ENCODE measurements at regions not wholly inside any gene's neighbourhood (a gene's known extent, or its start where the extent isn't known, plus 50 kb on each side); places are given as distances from the start of the nearest gene placed in this dataset.

- POLR2A ChIA-PET = no interaction called here
Measured at GRCh38 chr6:1105833-1106400, 206.0 kb upstream of the FOXQ1 start.

GRCh38 chr6:1104988-1105670 is 206.8 kb upstream of the FOXQ1 start:
- no peaks in the 10 kb centered on the region for H3K4me1 Mint-ChIP-seq
- CTCF ChIA-PET = interaction anchor here (0.6 kb wide), 1 partner anchor 108 kb away, joined by 3 read pairs; no protein-coding TSS in a partner anchor
- POLR2A ChIA-PET = no interaction called here
- no peak overlapping the region for H3K27ac Mint-ChIP-seq
- no peaks in the 10 kb centered on the region for H3K36me3 Mint-ChIP-seq (ENCODE audit: low read depth)
- peaks cover 16% of the 10 kb centered on the region for H3K27me3 Mint-ChIP-seq
- intact Hi-C loops (cut with DNase I, micrococcal nuclease) = no loop called here
- peaks cover 3% of the 10 kb centered on the region for H3K9me3 Mint-ChIP-seq (ENCODE audit: low read depth)
- no peak for ATAC-seq
- no peak overlapping the region for H3K4me3 Mint-ChIP-seq
- DNase-seq = no peak

More at GRCh38 chr6:1105833-1106400, 206.0 kb upstream of the FOXQ1 start:
- H3K9me3 Mint-ChIP-seq (ENCODE audit: low read depth) = peaks cover 3% of the 10 kb centered on the region
- peaks cover 13% of the 10 kb centered on the region for H3K27me3 Mint-ChIP-seq
- intact Hi-C loops (cut with DNase I, micrococcal nuclease) = no loop called here
- CTCF ChIA-PET = no interaction called here
- no peak overlapping the region for H3K4me3 Mint-ChIP-seq
- DNase-seq (no peak), ATAC-seq (no peak)
- H3K4me1 Mint-ChIP-seq = no peaks in the 10 kb centered on the region
- H3K36me3 Mint-ChIP-seq (ENCODE audit: low read depth) = no peaks in the 10 kb centered on the region
- H3K27ac Mint-ChIP-seq = no peak overlapping the region

- no peak for DNase-seq
- H3K36me3 Mint-ChIP-seq (ENCODE audit: low read depth) = no peaks in the 10 kb centered on the region
- H3K4me3 Mint-ChIP-seq = no peak overlapping the region
- H3K4me1 Mint-ChIP-seq = no peaks in the 10 kb centered on the region
- H3K9me3 Mint-ChIP-seq (ENCODE audit: low read depth) = peaks cover 3% of the 10 kb centered on the region
- POLR2A ChIA-PET = no interaction called here
- intact Hi-C loops (cut with DNase I, micrococcal nuclease) = no loop called here
- peaks cover 21% of the 10 kb centered on the region for H3K27me3 Mint-ChIP-seq
- ATAC-seq = no peak
- CTCF ChIA-PET = no interaction called here
- no peak overlapping the region for H3K27ac Mint-ChIP-seq
Measured at GRCh38 chr6:1103945-1104623, 207.8 kb upstream of the FOXQ1 start.

- Mint-ChIP-seq H3K27me3 (peaks cover 21% of the 10 kb centered on the region), H3K36me3 (ENCODE audit: low read depth) (no peaks in the 10 kb centered on the region), H3K4me1 (no peaks in the 10 kb centered on the region), H3K4me3 (no peak overlapping the region), H3K27ac (no peak overlapping the region), H3K9me3 (ENCODE audit: low read depth) (peaks cover 3% of the 10 kb centered on the region)
- DNase-seq (no peak), ATAC-seq (no peak)
- intact Hi-C loops (cut with DNase I, micrococcal nuclease) = no loop called here
- CTCF ChIA-PET = no interaction called here
- POLR2A ChIA-PET = no interaction called here
Measured at GRCh38 chr6:1103021-1103420, 208.9 kb upstream of the FOXQ1 start.

- Mint-ChIP-seq H3K4me1 (no peaks in the 10 kb centered on the region), H3K9me3 (ENCODE audit: low read depth) (no peaks in the 10 kb centered on the region), H3K27me3 (peaks cover 24% of the 10 kb centered on the region), H3K36me3 (ENCODE audit: low read depth) (no peaks in the 10 kb centered on the region), H3K4me3 (no peak overlapping the region), H3K27ac (no peak overlapping the region)
- intact Hi-C loops (cut with DNase I, micrococcal nuclease) = no loop called here
- ATAC-seq = no peak
- DNase-seq = no peak
- ChIA-PET CTCF (interaction anchor here (0.7 kb wide), 1 partner anchor 68 kb away, joined by 3 read pairs; no protein-coding TSS in a partner anchor), POLR2A (no interaction called here)
Measured at GRCh38 chr6:1100269-1100668, 211.6 kb upstream of the FOXQ1 start.

- Mint-ChIP-seq H3K27ac (no peak overlapping the region), H3K36me3 (ENCODE audit: low read depth) (no peaks in the 10 kb centered on the region), H3K27me3 (peaks cover 24% of the 10 kb centered on the region), H3K4me3 (no peak overlapping the region), H3K4me1 (no peaks in the 10 kb centered on the region), H3K9me3 (ENCODE audit: low read depth) (no peaks in the 10 kb centered on the region)
- DNase-seq (no peak), ATAC-seq (no peak)
- intact Hi-C loops (cut with DNase I, micrococcal nuclease) = no loop called here
- CTCF ChIA-PET = no interaction called here
- POLR2A ChIA-PET = no interaction called here
Measured at GRCh38 chr6:1099264-1099663, 212.6 kb upstream of the FOXQ1 start.

GRCh38 chr6:1096967-1097765 is 214.7 kb upstream of the FOXQ1 start:
- ChIA-PET CTCF (interaction anchor here (0.5 kb wide), 1 partner anchor 105 kb away, joined by 3 read pairs; no protein-coding TSS in a partner anchor), POLR2A (no interaction called here)
- Mint-ChIP-seq H3K27me3 (peaks cover 28% of the 10 kb centered on the region), H3K4me1 (no peaks in the 10 kb centered on the region), H3K27ac (no peak overlapping the region), H3K4me3 (no peak overlapping the region), H3K9me3 (ENCODE audit: low read depth) (no peaks in the 10 kb centered on the region), H3K36me3 (ENCODE audit: low read depth) (no peaks in the 10 kb centered on the region)
- ATAC-seq = no peak
- DNase-seq = no peak
- intact Hi-C loops (cut with DNase I, micrococcal nuclease) = no loop called here

GRCh38 chr6:1094306-1094705 is 217.6 kb upstream of the FOXQ1 start:
- Mint-ChIP-seq H3K27me3 (peaks cover 14% of the 10 kb centered on the region), H3K9me3 (ENCODE audit: low read depth) (no peaks in the 10 kb centered on the region), H3K36me3 (ENCODE audit: low read depth) (no peaks in the 10 kb centered on the region), H3K27ac (no peak overlapping the region), H3K4me1 (no peaks in the 10 kb centered on the region), H3K4me3 (no peak overlapping the region)
- POLR2A ChIA-PET = no interaction called here
- intact Hi-C loops (cut with DNase I, micrococcal nuclease) = no loop called here
- DNase-seq (no peak), ATAC-seq (no peak)
- CTCF ChIA-PET = no interaction called here

- Mint-ChIP-seq H3K27me3 (peaks cover 14% of the 10 kb centered on the region), H3K4me3 (no peak overlapping the region), H3K4me1 (no peaks in the 10 kb centered on the region), H3K27ac (no peak overlapping the region), H3K36me3 (ENCODE audit: low read depth) (no peaks in the 10 kb centered on the region), H3K9me3 (ENCODE audit: low read depth) (no peaks in the 10 kb centered on the region)
- ATAC-seq = no peak
- intact Hi-C loops (cut with DNase I, micrococcal nuclease) = no loop called here
- DNase-seq = no peak
- POLR2A ChIA-PET = no interaction called here
- CTCF ChIA-PET = no interaction called here
Measured at GRCh38 chr6:1091900-1092299, 220.0 kb upstream of the FOXQ1 start.

GRCh38 chr6:1089859-1090258 is 222.0 kb upstream of the FOXQ1 start:
- no peaks in the 10 kb centered on the region for H3K4me1 Mint-ChIP-seq
- intact Hi-C loops (cut with DNase I, micrococcal nuclease) = no loop called here
- DNase-seq (no peak), ATAC-seq (no peak)
- ChIA-PET CTCF (interaction anchor here (1.2 kb wide), 1 partner anchor 14 kb away, joined by 4 read pairs; no protein-coding TSS in a partner anchor), POLR2A (no interaction called here)
- H3K36me3 Mint-ChIP-seq (ENCODE audit: low read depth) = no peaks in the 10 kb centered on the region
- H3K27ac Mint-ChIP-seq = no peak overlapping the region
- H3K9me3 Mint-ChIP-seq (ENCODE audit: low read depth) = no peaks in the 10 kb centered on the region
- no peak overlapping the region for H3K4me3 Mint-ChIP-seq
- peaks cover 12% of the 10 kb centered on the region for H3K27me3 Mint-ChIP-seq

GRCh38 chr6:1088492-1089001 is 223.4 kb upstream of the FOXQ1 start:
- Mint-ChIP-seq H3K4me3 (no peak overlapping the region), H3K27ac (no peak overlapping the region), H3K4me1 (no peaks in the 10 kb centered on the region), H3K27me3 (peaks cover 10% of the 10 kb centered on the region), H3K9me3 (ENCODE audit: low read depth) (no peaks in the 10 kb centered on the region), H3K36me3 (ENCODE audit: low read depth) (no peaks in the 10 kb centered on the region)
- POLR2A ChIA-PET = no interaction called here
- no peak for DNase-seq
- CTCF ChIA-PET = no interaction called here
- intact Hi-C loops (cut with DNase I, micrococcal nuclease) = no loop called here
- ATAC-seq = no peak

All from activated CD4-positive, alpha-beta T cell treated with anti-CD3 and anti-CD28 coated beads for 36 hours (primary cell).